GM23338 (cell line): ENCODE measurements at regions not wholly inside any gene's neighbourhood (a gene's known extent, or its start where the extent isn't known, plus 50 kb on each side); places are given as distances from the start of the nearest gene placed in this dataset.

Source experiments
- ATAC-seq: fragments of 200-7000 bp; cut with Tn5 transposase; 3 replicates; pipeline ENCODE4 v1.9.1; 2020
- DNase-seq: peaks from one replicate; pipeline ENCODE4 v3.0.0-alpha.2; 2015; ENCODE audit warnings: low spot score
- H2AFZ ChIP-seq: fragments of 200-600 bp; sonication (generic); 2 replicates; pipeline ENCODE4 v1.8.0; 2016; ENCODE audit warnings: antibody characterized with exemption, mild to moderate bottlenecking, moderate library complexity
- H3F3A ChIP-seq: fragments of 200-600 bp; sonication (generic); replicated peaks from 2 replicates; pipeline ENCODE4 v1.8.0; 2017; ENCODE audit warnings: antibody characterized with exemption, mixed run types, low read depth
- H3K27ac ChIP-seq: fragments of 200-600 bp; sonication (generic); 2 replicates; pipeline ENCODE4 v1.6.1; 2016; ENCODE audit warnings: low read depth
- H3K27me3 ChIP-seq: fragments of 200-600 bp; sonication (generic); 2 replicates; pipeline ENCODE4 v1.8.0; 2016; ENCODE audit warnings: mild to moderate bottlenecking, mixed run types, moderate library complexity; ENCODE audit not compliant: insufficient read depth
- H3K36me3 ChIP-seq: fragments of 200-600 bp; sonication (generic); 2 replicates; pipeline ENCODE4 v1.8.0; 2016; ENCODE audit warnings: mild to moderate bottlenecking; ENCODE audit not compliant: insufficient read depth
- H3K4me1 ChIP-seq: fragments of 200-600 bp; sonication (generic); 2 replicates; pipeline ENCODE4 v1.8.0; 2016; ENCODE audit warnings: mild to moderate bottlenecking, moderate library complexity; ENCODE audit not compliant: insufficient read depth
- H3K4me2 ChIP-seq: fragments of 200-600 bp; sonication (generic); 2 replicates; pipeline ENCODE4 v1.7.1; 2017; ENCODE audit warnings: mixed run types
- H3K4me3 ChIP-seq: fragments of 200-600 bp; sonication (generic); 2 replicates; pipeline ENCODE4 v1.6.1; 2016; ENCODE audit warnings: mixed run types
- H3K79me2 ChIP-seq: fragments of 200-600 bp; sonication (generic); replicated peaks from 2 replicates; pipeline ENCODE4 v1.8.0; 2017; ENCODE audit warnings: mild to moderate bottlenecking; ENCODE audit not compliant: insufficient read depth
- H3K9me2 ChIP-seq: fragments of 200-600 bp; sonication (generic); 2 replicates; pipeline ENCODE4 v1.8.0; 2017; ENCODE audit not compliant: insufficient read depth
- H4K20me1 ChIP-seq: fragments of 200-600 bp; sonication (generic); replicated peaks from 2 replicates; pipeline ENCODE4 v1.8.0; 2017; ENCODE audit warnings: mild to moderate bottlenecking; ENCODE audit not compliant: insufficient read depth
- H3K27ac Mint-ChIP-seq: 2 replicates; pipeline ENCODE4 v1.8.0; 2020; ENCODE audit warnings: inconsistent platforms, mild to moderate bottlenecking, moderate library complexity, mixed read lengths
- H3K27me3 Mint-ChIP-seq: 3 replicates; pipeline ENCODE4 v1.8.0; 2022; ENCODE audit warnings: low read depth, mild to moderate bottlenecking, moderate library complexity, mixed read lengths, inconsistent platforms; ENCODE audit not compliant: insufficient read depth, poor library complexity
- H3K36me3 Mint-ChIP-seq: 3 replicates; pipeline ENCODE4 v1.8.0; 2021; ENCODE audit warnings: low read depth, mild to moderate bottlenecking, inconsistent platforms, moderate library complexity, mixed read lengths
- H3K4me1 Mint-ChIP-seq: 3 replicates; pipeline ENCODE4 v1.8.0; 2020; ENCODE audit warnings: mild to moderate bottlenecking, inconsistent platforms, mixed read lengths
- H3K4me3 Mint-ChIP-seq: 3 replicates; pipeline ENCODE4 v1.8.0; 2021; ENCODE audit warnings: moderate library complexity, mild to moderate bottlenecking, inconsistent platforms, mixed read lengths
- H3K9me3 Mint-ChIP-seq: 3 replicates; pipeline ENCODE4 v1.8.0; 2020; ENCODE audit warnings: moderate library complexity, mild to moderate bottlenecking, inconsistent platforms, mixed read lengths
- CREB1 ChIP-seq: fragments of 250-450 bp; sonication (Bioruptor Pico); IDR thresholded peaks from 2 replicates; pipeline ENCODE4 v1.5.0; 2020; ENCODE audit warnings: low read depth, mild to moderate bottlenecking, moderate library complexity
- CTCF ChIP-seq, 2 experiments: fragments of 200-600 bp in 1 of 2; sonication (generic) in 1 of 2; conservative IDR thresholded peaks; 2 replicates each; pipeline versions ENCODE4 v1.5.1 to v1.6.1; 2016 to 2017; ENCODE audit warnings: antibody characterized with exemption in 2 of 2, low read depth in 2 of 2, mild to moderate bottlenecking in 2 of 2, moderate library complexity in 1 of 2
- JUNB ChIP-seq: IDR thresholded peaks from one replicate; pipeline ENCODE4 v1.6.1; 2016; ENCODE audit warnings: antibody characterized with exemption; ENCODE audit not compliant: unreplicated experiment
- NANOG ChIP-seq: IDR thresholded peaks from 2 replicates; pipeline ENCODE4 v1.6.1; 2016; ENCODE audit warnings: antibody characterized with exemption, borderline replicate concordance
- POLR2AphosphoS5 ChIP-seq: IDR thresholded peaks from 2 replicates; pipeline ENCODE4 v1.6.1; 2016; ENCODE audit warnings: antibody characterized with exemption, low read depth
- REST ChIP-seq: IDR thresholded peaks from one replicate; pipeline ENCODE4 v1.6.1; 2018; ENCODE audit warnings: antibody characterized with exemption; ENCODE audit not compliant: unreplicated experiment
- ZNF114 ChIP-seq: fragments of 250-450 bp; sonication (Bioruptor Pico); IDR thresholded peaks from 2 replicates; pipeline ENCODE4 v1.5.0; 2020; ENCODE audit warnings: mild to moderate bottlenecking, moderate library complexity
- ZNF331 ChIP-seq: fragments of 250-450 bp; sonication (Bioruptor Pico); IDR thresholded peaks from 2 replicates; pipeline ENCODE4 v1.5.0; 2020; ENCODE audit warnings: low read depth, mild to moderate bottlenecking, moderate library complexity
- ZNF462 ChIP-seq: fragments of 250-450 bp; sonication (Bioruptor Pico); IDR thresholded peaks from 2 replicates; pipeline ENCODE4 v1.5.0; 2020; ENCODE audit warnings: mild to moderate bottlenecking, moderate library complexity

- TF ChIP-seq ZNF462, result no peak
- no peak for TF ChIP-seq REST
- TF ChIP-seq NANOG, result no peak
- no peak for TF ChIP-seq JUNB
Measured at GRCh38 chr10:10294881-10295529, 722.7 kb upstream of the CELF2 start (continued).

GRCh38 chr10:10295537-10295936, 722.1 kb upstream of the CELF2 start:
- Histone ChIP-seq H3K4me2 (no peak overlapping the region), H4K20me1 (no peaks in the 10 kb centered on the region), H3K27ac (no peak overlapping the region), H3K9me2 (0 out of 2 replicates have a peak, but pooled peaks cover 5% of the 10 kb centered on the region), H3K4me1 (peaks cover 31% of the 10 kb centered on the region), H2AFZ (peak overlapping the region; percentile 98; the same call in 1 of the 2 replicates), H3K36me3 (no peaks in the 10 kb centered on the region), H3K79me2 (no peaks in the 10 kb centered on the region), H3F3A (no peaks in the 10 kb centered on the region), H3K4me3 (no peak overlapping the region), H3K27me3 (no peaks in the 10 kb centered on the region)
- Mint-ChIP-seq H3K9me3 (peaks cover 7% of the 10 kb centered on the region; the same call in 2 of the 3 replicates), H3K27me3 (peaks cover 5% of the 10 kb centered on the region), H3K27ac (peak overlapping the region; percentile 64; the same call in 1 of the 2 replicates), H3K4me3 (no peak overlapping the region), H3K36me3 (peaks cover 13% of the 10 kb centered on the region), H3K4me1 (peaks cover 24% of the 10 kb centered on the region)
- DNase-seq, result no peak
- ATAC-seq, result no peak; the same call in 2 of the 3 replicates
- TF ChIP-seq ZNF114 (CRISPR knock-in tag) (no peak), NANOG (no peak), REST (no peak), ZNF331 (CRISPR knock-in tag) (no peak), CTCF (conservative IDR thresholded peaks at IDR 0.05; ENCODE audit: low read depth in 2 of 2) (no peak), POLR2AphosphoS5 (no peak), CREB1 (CRISPR knock-in tag) (no peak), JUNB (no peak)
